ENCODE measurements at regions not wholly inside any gene's neighbourhood (a gene's known extent, or its start where the extent isn't known, plus 50 kb on each side); places are given as distances from the start of the nearest gene placed in this dataset.
A peak's percentile ranks its signal among the peaks of the same experiment; 100 is the strongest.

DNA sequence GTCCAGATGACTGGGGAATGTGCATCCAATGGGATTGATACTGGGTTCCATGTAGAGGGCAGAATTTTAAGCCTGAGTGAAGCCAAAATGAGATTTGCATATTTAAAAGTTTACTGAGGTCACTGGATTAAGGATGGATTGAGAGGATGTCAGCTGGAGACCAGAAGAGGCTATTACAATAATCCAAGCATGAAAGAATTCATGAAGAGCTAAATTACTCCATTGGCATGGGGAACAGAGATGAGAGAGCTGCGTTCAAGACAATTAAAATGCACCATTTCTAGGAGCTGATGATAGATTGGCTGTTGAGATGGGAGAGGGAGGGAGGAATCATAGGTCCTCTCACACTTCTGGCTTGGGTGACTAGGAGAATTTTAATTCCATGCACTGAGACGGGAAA, 158.5 kb downstream of the JCAD start:
- Histone ChIP-seq H3K27me3 (ENCODE audit: control insufficient read depth, insufficient read depth, low read length) (no peaks in the 10 kb centered on the region), H3K36me3 (ENCODE audit: control insufficient read depth, insufficient read depth, low read length) (no peaks in the 10 kb centered on the region), H3K4me3 (ENCODE audit: low read depth, low read length) (no peak overlapping the region)
- TF ChIP-seq, protein P1, sequence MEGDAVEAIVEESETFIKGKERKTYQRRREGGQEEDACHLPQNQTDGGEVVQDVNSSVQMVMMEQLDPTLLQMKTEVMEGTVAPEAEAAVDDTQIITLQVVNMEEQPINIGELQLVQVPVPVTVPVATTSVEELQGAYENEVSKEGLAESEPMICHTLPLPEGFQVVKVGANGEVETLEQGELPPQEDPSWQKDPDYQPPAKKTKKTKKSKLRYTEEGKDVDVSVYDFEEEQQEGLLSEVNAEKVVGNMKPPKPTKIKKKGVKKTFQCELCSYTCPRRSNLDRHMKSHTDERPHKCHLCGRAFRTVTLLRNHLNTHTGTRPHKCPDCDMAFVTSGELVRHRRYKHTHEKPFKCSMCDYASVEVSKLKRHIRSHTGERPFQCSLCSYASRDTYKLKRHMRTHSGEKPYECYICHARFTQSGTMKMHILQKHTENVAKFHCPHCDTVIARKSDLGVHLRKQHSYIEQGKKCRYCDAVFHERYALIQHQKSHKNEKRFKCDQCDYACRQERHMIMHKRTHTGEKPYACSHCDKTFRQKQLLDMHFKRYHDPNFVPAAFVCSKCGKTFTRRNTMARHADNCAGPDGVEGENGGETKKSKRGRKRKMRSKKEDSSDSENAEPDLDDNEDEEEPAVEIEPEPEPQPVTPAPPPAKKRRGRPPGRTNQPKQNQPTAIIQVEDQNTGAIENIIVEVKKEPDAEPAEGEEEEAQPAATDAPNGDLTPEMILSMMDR (IDR thresholded peaks at IDR 0.05; ENCODE audit: insufficient read depth, low read length, poor library complexity, severe bottlenecking): no peak
- DNase-seq (ENCODE audit: low read depth): no peak

DNA sequence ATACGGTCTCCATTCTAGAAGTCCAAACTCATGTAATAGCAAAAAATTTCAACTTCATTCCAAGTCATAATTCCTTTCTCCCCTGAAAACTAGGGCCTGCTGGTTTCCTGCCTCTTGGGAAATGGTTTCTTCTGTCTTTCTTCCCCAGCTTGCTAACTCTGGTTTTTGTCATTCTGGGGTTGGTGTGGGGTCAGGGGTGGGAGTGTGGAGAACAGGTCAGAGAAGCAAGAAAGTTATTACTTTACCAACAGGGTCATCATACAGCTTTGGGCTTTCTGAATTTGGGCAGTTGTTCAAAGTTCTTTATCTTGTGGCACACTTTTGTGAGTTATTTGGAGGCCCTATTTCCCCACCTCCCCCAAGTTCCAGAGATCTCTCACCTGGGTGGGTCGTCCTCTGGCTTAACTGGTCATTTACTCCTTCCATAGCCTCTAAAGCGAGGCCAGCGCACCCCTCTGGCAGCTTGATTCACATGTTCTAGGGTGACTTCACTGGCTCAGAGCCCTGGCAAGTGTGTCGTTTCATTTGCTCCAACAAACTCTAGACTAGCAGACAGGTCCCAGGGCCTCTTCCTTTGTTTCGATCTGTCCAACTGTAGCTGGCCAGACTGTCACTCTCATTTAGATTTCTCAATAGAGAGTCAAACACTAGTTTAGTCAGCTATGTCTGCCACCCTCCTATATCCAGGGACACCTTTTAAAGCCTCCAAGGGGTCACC, 161.2 kb downstream of the JCAD start:
- TF ChIP-seq, protein P1 (IDR thresholded peaks at IDR 0.05; ENCODE audit: insufficient read depth, low read length, poor library complexity, severe bottlenecking): no peak
- no peaks in the 10 kb centered on the region for H3K27me3 ChIP-seq (ENCODE audit: control insufficient read depth, insufficient read depth, low read length)
- H3K4me3 ChIP-seq (ENCODE audit: low read depth, low read length): no peak overlapping the region
- DNase-seq (ENCODE audit: low read depth): no peak
- no peaks in the 10 kb centered on the region for H3K36me3 ChIP-seq (ENCODE audit: control insufficient read depth, insufficient read depth, low read length)

DNA sequence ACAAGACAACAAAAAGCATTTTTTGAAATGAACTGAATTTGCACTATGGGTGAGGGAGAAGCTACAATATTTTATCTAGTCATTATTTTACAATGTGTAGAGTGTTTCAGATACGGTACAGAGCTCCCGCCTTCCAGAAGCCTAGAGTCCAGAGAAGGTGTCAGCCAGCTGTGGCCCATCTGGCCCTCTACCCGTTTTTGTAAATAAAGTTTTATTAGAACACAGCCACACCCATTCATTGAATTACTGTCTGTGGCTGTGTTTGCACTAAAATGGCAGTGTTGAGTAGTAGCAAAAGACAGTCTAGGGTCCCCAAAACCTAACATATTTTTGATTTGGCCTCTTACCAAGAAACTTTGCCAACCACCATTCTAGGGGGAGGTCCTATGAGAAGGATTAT, 162.0 kb downstream of the JCAD start:
- H3K36me3 ChIP-seq (ENCODE audit: control insufficient read depth, insufficient read depth, low read length): no peaks in the 10 kb centered on the region
- H3K27me3 ChIP-seq (ENCODE audit: control insufficient read depth, insufficient read depth, low read length): no peaks in the 10 kb centered on the region
- DNase-seq (ENCODE audit: low read depth): no peak
- H3K4me3 ChIP-seq (ENCODE audit: low read depth, low read length): no peak overlapping the region
- TF ChIP-seq, protein P1 (IDR thresholded peaks at IDR 0.05; ENCODE audit: insufficient read depth, low read length, poor library complexity, severe bottlenecking): no peak

DNA sequence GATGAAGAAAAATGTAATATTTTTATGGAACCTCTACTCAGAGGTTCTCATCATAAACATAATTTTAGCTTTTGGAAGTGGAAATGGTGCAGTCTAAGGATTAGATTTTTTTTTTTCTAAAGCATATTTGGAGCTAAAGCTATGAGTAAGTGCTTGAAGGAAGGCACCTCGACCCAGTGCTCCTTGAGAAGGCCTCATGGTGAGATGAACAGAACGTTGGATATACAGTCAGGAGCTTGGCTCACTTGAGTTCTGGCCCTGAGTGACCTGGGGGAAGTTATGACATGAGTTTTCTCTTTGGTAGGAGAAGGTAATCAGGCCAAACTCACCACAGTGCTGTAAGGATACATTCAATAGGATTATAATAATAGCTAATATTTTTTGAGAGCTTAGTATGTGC, 163.3 kb downstream of the JCAD start:
- H3K4me3 ChIP-seq (ENCODE audit: low read depth, low read length): no peak overlapping the region
- TF ChIP-seq, protein P1 (IDR thresholded peaks at IDR 0.05; ENCODE audit: insufficient read depth, low read length, poor library complexity, severe bottlenecking): no peak
- H3K36me3 ChIP-seq (ENCODE audit: control insufficient read depth, insufficient read depth, low read length): no peaks in the 10 kb centered on the region
- H3K27me3 ChIP-seq (ENCODE audit: control insufficient read depth, insufficient read depth, low read length): no peaks in the 10 kb centered on the region
- DNase-seq (ENCODE audit: low read depth): no peak

DNA sequence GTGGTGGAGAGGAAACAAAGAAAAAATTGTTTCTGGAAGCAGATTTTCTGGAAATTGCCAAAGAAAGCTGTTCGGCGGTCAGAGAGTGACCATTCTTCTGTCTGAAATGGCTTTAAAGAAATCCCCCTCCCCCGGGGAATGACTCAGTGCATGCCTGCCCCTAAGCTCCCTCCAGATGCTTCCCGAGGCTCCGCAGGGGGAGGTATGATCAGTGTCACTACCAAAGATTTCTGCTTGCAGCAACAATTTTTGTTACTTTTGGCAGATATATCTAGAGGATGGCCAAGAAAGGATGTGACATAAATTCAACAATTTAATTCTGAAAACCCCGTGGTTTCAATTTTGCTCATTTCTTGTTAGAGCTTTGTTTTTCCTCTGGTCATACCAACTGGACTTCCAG, 163.9 kb downstream of the JCAD start:
- Histone ChIP-seq H3K27me3 (ENCODE audit: control insufficient read depth, insufficient read depth, low read length) (no peaks in the 10 kb centered on the region), H3K36me3 (ENCODE audit: control insufficient read depth, insufficient read depth, low read length) (no peaks in the 10 kb centered on the region), H3K4me3 (ENCODE audit: low read depth, low read length) (no peak overlapping the region)
- peak; percentile 48 for DNase-seq (ENCODE audit: low read depth)
- TF ChIP-seq, protein P1 (IDR thresholded peaks at IDR 0.05; ENCODE audit: insufficient read depth, low read length, poor library complexity, severe bottlenecking): no peak

DNA sequence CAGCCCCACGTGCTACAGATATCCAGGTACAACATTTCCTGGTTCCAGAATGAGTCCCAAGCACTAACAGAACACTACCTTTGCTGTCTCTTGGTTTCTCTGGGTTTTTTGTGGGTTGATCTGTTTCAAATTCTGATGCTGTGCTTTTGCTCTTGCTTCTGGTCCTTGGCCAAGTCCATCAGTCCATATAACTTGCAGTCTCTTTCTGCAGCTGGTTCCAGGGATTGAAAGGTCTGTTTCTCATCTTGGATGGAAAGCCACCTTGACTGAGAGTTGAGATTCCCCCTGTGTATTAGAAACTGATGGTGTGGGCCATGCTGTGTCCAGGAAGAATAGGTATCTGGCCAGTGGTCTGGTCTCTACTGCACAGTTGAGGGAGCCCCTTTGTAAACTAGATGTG, 171.1 kb downstream of the JCAD start:
- H3K27me3 ChIP-seq (ENCODE audit: control insufficient read depth, insufficient read depth, low read length): no peaks in the 10 kb centered on the region
- no peak overlapping the region for H3K4me3 ChIP-seq (ENCODE audit: low read depth, low read length)
- H3K36me3 ChIP-seq (ENCODE audit: control insufficient read depth, insufficient read depth, low read length): no peaks in the 10 kb centered on the region
- TF ChIP-seq, protein P1 (IDR thresholded peaks at IDR 0.05; ENCODE audit: insufficient read depth, low read length, poor library complexity, severe bottlenecking): no peak
- DNase-seq (ENCODE audit: low read depth): no peak

Measured in kidney epithelial cell (primary cell).